ENCODE measurements at regions not wholly inside any gene's neighbourhood (a gene's known extent, or its start where the extent isn't known, plus 50 kb on each side); places are given as distances from the start of the nearest gene placed in this dataset.
"Not testable (repeated sequence)": the region's sequence is repeated elsewhere in the genome, so short reads cannot be mapped to it uniquely, and the experiment has no call there.

- DNase-seq = not testable (repeated sequence)
These were observed 264.0 kb downstream of the SMARCA2 start for GRCh38 chr9:2279138-2279537.

GRCh38 chr9:2281031-2281802 is 266.1 kb downstream of the SMARCA2 start:
- DNase-seq = no peak

GRCh38 chr9:2281803-2282185 is 266.6 kb downstream of the SMARCA2 start:
- no peak for DNase-seq

GRCh38 chr9:2284770-2285169 is 269.6 kb downstream of the SMARCA2 start:
- DNase-seq = no peak

GRCh38 chr9:2285416-2286332 is 270.5 kb downstream of the SMARCA2 start:
- DNase-seq = no peak

- DNase-seq = no peak
These were observed 271.2 kb downstream of the SMARCA2 start for GRCh38 chr9:2286333-2286705.

GRCh38 chr9:2286825-2287455 is 271.8 kb downstream of the SMARCA2 start:
- no peak for DNase-seq

GRCh38 chr9:2288309-2288708 is 273.2 kb downstream of the SMARCA2 start:
- no peak for DNase-seq

GRCh38 chr9:2289263-2289662 is 274.1 kb downstream of the SMARCA2 start:
- DNase-seq = no peak

GRCh38 chr9:2290382-2290781 is 275.2 kb downstream of the SMARCA2 start:
- DNase-seq = no peak

GRCh38 chr9:2291980-2292704 is 277.0 kb downstream of the SMARCA2 start:
- DNase-seq = peak; percentile 61

- DNase-seq = no peak
These were observed 277.6 kb downstream of the SMARCA2 start for GRCh38 chr9:2292733-2293132.

- DNase-seq = no peak
These were observed 282.6 kb downstream of the SMARCA2 start for GRCh38 chr9:2297771-2298170.

GRCh38 chr9:2298217-2298616 is 283.1 kb downstream of the SMARCA2 start:
- DNase-seq = no peak

GRCh38 chr9:2299156-2299842 is 284.2 kb downstream of the SMARCA2 start:
- no peak for DNase-seq

GRCh38 chr9:2299843-2300205 is 284.7 kb downstream of the SMARCA2 start:
- DNase-seq = no peak

- no peak for DNase-seq
These were observed 285.2 kb downstream of the SMARCA2 start for GRCh38 chr9:2300325-2300724.

GRCh38 chr9:2302606-2303005 is 287.5 kb downstream of the SMARCA2 start:
- DNase-seq = no peak

- DNase-seq = no peak
These were observed 287.9 kb downstream of the SMARCA2 start for GRCh38 chr9:2303056-2303455.

GRCh38 chr9:2307480-2307879 is 292.3 kb downstream of the SMARCA2 start:
- no peak for DNase-seq

- no peak for DNase-seq
These were observed 296.8 kb downstream of the SMARCA2 start for GRCh38 chr9:2311920-2312319.

GRCh38 chr9:2313512-2313911 is 298.4 kb downstream of the SMARCA2 start:
- DNase-seq = no peak
